GM12891 (cell line): ENCODE measurements at regions not wholly inside any gene's neighbourhood (a gene's known extent, or its start where the extent isn't known, plus 50 kb on each side); places are given as distances from the start of the nearest gene placed in this dataset.

Source experiments
- DNase-seq: peaks from one replicate; pipeline ENCODE4 v3.0.0; 2011; ENCODE audit warnings: low spot score; ENCODE audit not compliant: insufficient read length
- FAIRE-seq: peaks from 2 replicates; lab custom pipeline; 2011; peaks lifted over from hg19 to GRCh38; lab: Jason Lieb, UNC
- PAX5 ChIP-seq: IDR thresholded peaks from 2 replicates; pipeline ENCODE4 v1.6.1; 2011; ENCODE audit warnings: low read length, moderate library complexity, mild to moderate bottlenecking; ENCODE audit not compliant: insufficient read depth, severe bottlenecking
- POLR2A ChIP-seq: IDR thresholded peaks from 2 replicates; pipeline ENCODE4 v1.6.1; 2011; ENCODE audit warnings: low read depth, low read length, control low read depth
- POLR2AphosphoS5 ChIP-seq: IDR thresholded peaks from 2 replicates; pipeline ENCODE4 v1.6.1; 2011; ENCODE audit warnings: low read depth, low read length, control low read depth
- POU2F2 ChIP-seq: IDR thresholded peaks from 2 replicates; pipeline ENCODE4 v1.6.1; 2011; ENCODE audit warnings: low read depth, mild to moderate bottlenecking, control low read depth, low read length, moderate library complexity
- SPI1 ChIP-seq: IDR thresholded peaks from 2 replicates; pipeline ENCODE4 v1.6.1; 2011; ENCODE audit warnings: low read depth, low read length, control low read depth
- TAF1 ChIP-seq: IDR thresholded peaks from 2 replicates; pipeline ENCODE4 v1.6.1; 2011; ENCODE audit warnings: low read depth, low read length, control low read depth

DNA sequence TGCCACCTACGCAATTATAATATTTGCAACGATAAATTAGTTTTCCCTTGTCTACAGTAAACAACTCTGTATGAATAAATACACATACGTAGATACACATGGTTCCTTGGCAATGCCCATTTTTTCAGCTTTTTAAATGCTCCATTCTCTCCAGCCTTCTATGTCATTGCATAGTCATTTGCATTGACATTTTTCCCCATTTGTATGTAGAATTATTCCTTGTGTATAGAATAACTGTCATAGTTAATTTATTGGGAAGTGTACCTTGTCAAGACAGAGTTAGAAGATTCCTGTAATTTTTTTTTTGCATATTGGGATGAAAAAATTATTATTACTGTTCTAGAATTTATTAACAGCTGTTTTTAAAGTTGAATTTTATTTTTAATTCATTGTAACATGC lies 736.7 kb upstream of the DPPA4 start:
- no peak for FAIRE-seq

DNA sequence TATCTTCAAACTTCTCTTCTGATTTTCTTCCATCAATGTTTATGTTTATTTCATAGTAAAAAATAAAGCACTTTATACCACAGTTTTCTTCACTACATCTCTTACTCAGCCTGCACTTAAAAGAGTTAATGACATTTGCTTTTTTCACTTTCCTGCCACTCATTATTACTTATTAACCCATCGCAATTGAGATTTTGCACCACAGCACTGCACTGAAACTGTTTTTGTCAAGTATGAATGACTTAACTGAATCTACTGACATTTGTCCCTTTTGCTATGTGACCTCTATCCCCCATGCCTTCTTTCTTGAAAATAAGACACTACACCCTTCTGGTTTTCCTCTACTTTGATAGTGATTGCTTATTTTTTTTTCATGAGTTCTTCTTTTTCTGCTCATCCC lies 739.7 kb upstream of the DPPA4 start:
- no peak for DNase-seq
- no peak for TF ChIP-seq POU2F2
- no peak for TF ChIP-seq POLR2A
- no peak for TF ChIP-seq PAX5
- no peak for TF ChIP-seq SPI1
- TF ChIP-seq TAF1: no peak
- no peak for TF ChIP-seq POLR2AphosphoS5
- no peak for FAIRE-seq

More for the DNA sequence above, 736.7 kb upstream of the DPPA4 start:
- DNase-seq: no peak
- TF ChIP-seq SPI1: no peak

DNA sequence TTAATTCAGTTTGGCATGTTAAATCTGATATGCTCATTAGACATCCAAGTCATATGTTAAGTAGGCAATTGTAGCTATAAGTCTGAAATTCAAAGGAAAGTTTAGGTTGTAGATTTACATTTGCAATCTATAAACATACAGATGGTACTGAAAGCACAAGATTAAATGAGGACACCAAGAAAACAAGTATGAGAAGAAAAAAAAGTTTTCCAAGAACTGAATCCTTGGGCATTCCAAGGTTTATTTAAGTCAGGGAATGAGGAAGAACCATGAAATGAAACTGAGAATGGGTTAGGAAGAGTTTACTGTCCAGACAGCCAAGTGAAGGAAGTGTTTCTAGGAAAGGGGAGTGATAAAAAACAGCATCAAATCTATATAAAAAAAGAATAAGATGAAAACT lies 756.1 kb upstream of the DPPA4 start:
- FAIRE-seq: no peak
- no peak for DNase-seq
- TF ChIP-seq POU2F2 (no peak), POLR2AphosphoS5 (no peak), POLR2A (no peak), PAX5 (no peak), TAF1 (no peak), SPI1 (no peak)

DNA sequence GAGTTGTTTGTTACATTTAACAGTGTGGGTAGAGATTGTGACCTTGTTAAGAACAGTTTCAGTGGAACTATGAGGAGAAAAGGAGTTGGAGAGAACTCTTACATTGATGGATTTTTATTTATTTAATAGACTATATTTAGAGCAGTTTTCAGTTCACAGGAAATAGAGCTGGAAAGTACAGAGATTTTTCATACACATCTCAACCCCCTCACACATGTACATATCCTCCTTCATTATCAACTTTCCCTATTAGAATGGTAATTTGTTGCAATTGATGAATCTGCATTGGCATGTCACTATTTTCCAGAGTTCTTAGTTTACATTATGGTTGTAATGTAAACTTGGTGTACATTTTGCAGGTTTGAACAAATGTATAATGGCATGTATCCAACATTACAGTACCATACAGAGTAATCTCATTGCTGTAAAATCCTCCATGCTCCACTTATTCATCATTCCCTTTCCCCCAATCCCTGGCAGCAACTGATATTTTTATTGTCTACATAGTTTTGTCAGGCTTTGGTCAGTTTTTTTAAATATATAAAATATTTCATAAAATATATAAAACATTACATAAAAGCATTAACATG lies 756.6 kb upstream of the DPPA4 start:
- TF ChIP-seq TAF1: no peak
- no peak for TF ChIP-seq POLR2A
- no peak for TF ChIP-seq POLR2AphosphoS5
- TF ChIP-seq POU2F2: no peak
- no peak for TF ChIP-seq PAX5
- DNase-seq: no peak
- FAIRE-seq: no peak

DNA sequence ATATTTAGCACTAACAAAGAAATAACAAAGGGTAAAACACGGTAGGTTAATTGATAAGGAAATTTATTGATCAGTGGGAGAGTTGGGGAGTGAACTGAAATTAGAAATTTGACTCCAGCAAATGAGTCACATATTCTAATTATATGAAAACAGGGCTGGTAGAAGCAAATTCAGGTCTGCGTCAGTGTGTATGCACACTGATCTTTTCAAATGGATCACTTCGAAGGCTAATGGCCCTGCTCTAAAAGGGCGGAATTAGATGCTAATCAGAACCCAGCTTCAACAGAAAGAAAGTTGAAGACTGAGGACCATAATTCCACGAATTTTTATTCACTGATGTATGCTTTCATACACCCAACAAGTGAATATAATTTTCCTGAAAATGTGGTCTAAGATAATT lies 762.4 kb upstream of the DPPA4 start:
- FAIRE-seq (no peak), DNase-seq (no peak)
- TF ChIP-seq POLR2AphosphoS5: no peak
- TF ChIP-seq POLR2A: no peak
- no peak for TF ChIP-seq SPI1
- no peak for TF ChIP-seq POU2F2
- TF ChIP-seq TAF1: no peak
- no peak for TF ChIP-seq PAX5

DNA sequence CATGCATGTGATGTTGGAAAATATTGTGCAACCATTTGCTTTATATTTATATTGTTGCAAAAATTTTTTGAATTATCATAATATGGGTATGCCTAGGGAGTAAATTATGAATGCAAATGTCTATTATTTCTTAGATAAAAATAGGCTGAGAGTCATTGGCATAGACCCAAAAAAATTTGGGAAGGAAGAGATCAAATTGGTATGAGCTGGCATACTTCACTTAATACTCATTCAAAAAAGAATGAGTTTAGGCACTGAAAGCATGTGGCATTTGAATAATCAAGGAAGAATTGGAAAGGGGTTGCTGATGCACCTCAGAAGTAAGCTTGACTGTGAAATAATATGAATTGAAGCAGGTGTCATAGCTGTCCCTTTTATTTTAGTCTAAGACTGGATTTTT lies 764.0 kb upstream of the DPPA4 start:
- TF ChIP-seq POLR2A: no peak
- TF ChIP-seq SPI1: no peak
- TF ChIP-seq TAF1: no peak
- TF ChIP-seq POLR2AphosphoS5: no peak
- TF ChIP-seq PAX5: no peak
- TF ChIP-seq POU2F2: no peak
- DNase-seq: no peak
- no peak for FAIRE-seq

DNA sequence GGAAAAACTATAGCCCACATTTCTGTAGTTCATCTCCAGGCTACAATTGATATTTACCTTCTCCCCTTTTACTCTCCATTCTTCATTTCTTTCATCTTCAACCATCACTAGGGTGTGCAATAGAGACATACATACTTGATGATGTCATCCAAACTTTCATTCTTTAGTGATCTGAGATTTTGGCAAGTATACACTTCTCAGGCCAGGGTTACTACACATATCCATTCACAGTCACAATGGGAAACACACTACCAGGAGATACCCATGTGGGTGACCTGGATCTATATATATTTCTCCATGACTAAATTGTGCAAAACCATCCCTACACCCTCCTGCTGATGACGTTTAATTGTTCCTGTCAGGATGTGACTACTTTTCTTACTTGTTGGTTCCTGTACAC lies 769.5 kb upstream of the DPPA4 start:
- DNase-seq (no peak), FAIRE-seq (no peak)
- no peak for TF ChIP-seq POLR2A
- TF ChIP-seq PAX5: no peak
- no peak for TF ChIP-seq SPI1
- TF ChIP-seq TAF1: no peak
- no peak for TF ChIP-seq POLR2AphosphoS5
- TF ChIP-seq POU2F2: no peak

DNA sequence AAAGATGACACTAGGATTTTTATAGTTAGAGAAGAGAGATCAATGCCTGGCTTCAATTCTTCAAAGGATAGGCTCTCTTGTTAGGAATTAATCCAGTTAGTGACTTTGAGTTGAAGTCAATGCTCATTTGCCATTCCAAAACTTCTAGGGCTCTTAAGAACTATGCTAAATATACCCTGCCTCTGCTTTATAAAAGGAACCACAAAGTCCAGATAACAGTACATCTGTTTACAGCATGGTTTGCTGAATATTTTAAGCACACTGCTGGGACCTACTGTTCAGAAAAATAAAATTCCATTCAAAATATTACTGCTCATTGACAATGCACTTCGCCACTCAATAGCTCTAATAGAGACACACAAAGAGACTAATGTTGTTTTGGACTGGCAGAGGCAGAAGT lies 786.6 kb upstream of the DPPA4 start:
- TF ChIP-seq POLR2A (no peak), POU2F2 (no peak), POLR2AphosphoS5 (no peak), TAF1 (no peak), PAX5 (no peak), SPI1 (no peak)
- FAIRE-seq (no peak), DNase-seq (no peak)

DNA sequence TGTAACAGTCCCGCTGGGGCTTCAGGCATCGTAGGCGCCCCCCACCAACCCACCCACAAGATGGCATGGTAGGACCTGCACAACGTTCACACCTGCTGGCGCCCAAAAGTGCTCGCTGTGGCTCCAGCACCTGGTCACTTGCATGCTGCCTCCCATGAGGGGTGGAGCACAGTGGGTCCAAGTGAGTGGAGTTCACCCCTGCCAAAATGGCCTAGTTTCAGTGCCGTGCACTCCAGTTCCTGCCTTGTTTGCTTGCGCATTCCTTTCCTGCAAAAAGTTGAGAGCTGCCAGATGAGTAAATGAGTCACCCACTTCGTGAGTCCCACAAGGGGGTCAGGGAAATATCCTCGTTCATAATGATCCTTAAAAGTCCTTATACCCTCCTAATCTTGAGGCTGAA lies 788.7 kb upstream of the DPPA4 start:
- DNase-seq (no peak), FAIRE-seq (no peak)
- TF ChIP-seq POLR2A (no peak), POU2F2 (no peak), PAX5 (no peak), TAF1 (no peak), SPI1 (no peak), POLR2AphosphoS5 (no peak)

DNA sequence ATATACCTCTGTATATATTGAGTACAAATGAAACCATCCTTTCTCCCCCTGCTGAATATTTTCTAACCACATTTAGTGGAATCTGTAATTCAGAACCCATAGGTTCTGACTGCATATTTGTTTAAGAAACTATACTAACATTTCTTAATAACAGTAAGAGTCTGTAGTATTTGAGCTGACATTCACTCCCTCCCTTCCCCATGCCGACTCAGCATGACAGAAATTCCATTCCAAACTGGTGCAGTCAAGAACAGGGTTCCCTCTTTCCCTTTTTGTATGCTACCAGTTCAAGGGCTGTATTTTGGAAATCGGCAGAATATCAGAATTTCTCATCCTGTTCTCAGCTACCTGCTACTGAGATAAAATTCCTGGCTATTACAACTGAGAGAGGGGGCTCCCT lies 796.6 kb upstream of the DPPA4 start:
- no peak for FAIRE-seq
- DNase-seq: no peak
- TF ChIP-seq PAX5: no peak
- TF ChIP-seq POLR2A: no peak
- TF ChIP-seq POLR2AphosphoS5: no peak
- no peak for TF ChIP-seq SPI1
- no peak for TF ChIP-seq TAF1
- TF ChIP-seq POU2F2: no peak
